HL-60/S4 treated with retinoic acid at 250 ng/mL for 4 days and 3 days (cell line): ENCODE measurements at regions not wholly inside any gene's neighbourhood (a gene's known extent, or its start where the extent isn't known, plus 50 kb on each side); places are given as distances from the start of the nearest gene placed in this dataset.

Experiments
- in situ Hi-C: fragments of 300-500 bp; cut with MboI; formaldehyde crosslinking; loops from 2 replicates; pipeline ENCODE4 v1.7.0; 2022; ENCODE audit warnings: low sequenced_read_pairs

DNA sequence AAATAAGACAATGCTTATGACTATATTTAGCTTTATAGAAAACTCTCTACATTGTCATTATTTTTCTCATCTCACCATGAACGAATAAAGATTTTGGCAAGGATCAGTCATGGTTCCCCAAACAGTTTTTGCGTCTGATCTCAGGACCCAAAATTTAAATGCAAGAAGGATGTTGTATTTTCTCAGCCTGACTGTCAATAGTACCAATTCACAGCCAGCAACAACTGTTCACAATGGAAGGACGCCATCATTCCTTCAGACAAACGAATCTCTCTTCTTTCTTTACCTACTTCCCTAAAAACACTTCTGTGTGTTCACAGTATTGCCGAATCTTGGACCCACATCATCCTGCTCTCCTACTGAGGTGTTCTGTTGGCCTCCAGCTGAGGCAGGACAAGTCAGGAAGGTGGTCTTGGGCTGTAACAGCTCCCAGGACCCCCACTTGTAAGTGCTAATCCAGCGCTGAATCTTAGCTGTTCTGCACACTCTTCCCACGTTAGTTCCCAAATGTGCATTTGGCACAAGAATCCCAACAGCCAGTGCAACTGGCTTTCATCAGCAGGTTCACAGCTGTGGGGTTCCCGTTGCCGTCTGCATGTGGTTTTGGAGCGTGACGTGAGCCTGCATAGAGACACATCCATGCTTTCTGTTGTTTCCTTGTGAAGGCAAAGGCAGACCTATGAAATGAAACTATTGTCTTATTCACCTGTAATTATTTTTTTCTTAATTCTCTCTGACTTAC, 600.0 kb downstream of the QKI start:
- in situ Hi-C loops, result no loop called here

DNA sequence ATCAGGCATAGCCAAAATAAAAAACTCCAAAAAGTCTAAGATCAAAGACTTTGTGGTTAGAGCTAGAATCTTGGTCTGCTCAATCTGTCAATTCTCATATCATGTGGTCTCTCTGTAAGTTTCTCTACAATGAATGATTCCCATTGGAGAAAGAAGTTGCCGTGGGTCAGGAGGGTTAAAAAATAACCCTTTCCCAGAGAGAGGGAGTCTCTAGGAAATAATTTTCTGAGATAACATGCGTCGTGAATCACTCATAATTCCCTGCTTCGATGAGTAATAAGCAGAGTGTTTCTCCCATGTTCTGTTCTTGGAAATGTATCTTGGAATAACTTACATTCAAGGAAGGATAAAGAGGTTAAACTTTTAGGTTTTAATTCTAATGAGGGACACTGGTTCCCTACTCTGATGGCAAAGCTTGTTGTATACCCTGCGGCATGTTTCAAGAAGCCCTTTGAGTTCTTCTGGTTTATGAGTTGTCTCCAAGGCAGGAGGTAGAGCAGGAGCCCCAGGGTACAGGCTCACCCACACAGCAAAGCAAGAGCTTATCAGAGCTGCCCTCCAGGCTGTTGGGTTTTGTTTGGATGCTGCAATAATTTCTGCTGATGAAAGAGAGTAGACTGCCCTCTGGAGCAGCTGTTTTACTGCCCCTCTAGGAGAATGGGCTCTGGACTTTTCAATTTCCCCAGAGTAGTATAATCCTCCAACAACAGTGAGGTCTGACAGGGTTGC, 599.1 kb downstream of the QKI start:
- in situ Hi-C loops, result no loop called here

DNA sequence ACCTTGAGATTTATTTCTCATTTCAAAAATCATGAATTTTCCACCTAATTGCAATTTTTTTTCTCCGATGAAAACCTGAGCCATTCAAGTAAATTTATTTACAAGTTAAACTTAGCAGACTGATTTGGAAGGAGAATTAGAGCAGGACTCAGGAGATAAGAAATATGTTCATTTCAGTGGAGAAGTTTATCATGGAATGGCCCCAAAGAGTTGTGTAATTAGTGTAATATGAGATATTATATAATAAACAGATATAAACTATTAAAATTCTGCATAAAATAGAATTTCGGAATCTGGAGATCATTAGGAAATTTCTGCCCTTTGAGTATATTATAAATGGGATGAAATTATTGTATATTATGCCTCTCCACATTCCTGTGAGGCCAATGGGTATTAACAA, 596.8 kb downstream of the QKI start:
- in situ Hi-C loops, result no loop called here

DNA sequence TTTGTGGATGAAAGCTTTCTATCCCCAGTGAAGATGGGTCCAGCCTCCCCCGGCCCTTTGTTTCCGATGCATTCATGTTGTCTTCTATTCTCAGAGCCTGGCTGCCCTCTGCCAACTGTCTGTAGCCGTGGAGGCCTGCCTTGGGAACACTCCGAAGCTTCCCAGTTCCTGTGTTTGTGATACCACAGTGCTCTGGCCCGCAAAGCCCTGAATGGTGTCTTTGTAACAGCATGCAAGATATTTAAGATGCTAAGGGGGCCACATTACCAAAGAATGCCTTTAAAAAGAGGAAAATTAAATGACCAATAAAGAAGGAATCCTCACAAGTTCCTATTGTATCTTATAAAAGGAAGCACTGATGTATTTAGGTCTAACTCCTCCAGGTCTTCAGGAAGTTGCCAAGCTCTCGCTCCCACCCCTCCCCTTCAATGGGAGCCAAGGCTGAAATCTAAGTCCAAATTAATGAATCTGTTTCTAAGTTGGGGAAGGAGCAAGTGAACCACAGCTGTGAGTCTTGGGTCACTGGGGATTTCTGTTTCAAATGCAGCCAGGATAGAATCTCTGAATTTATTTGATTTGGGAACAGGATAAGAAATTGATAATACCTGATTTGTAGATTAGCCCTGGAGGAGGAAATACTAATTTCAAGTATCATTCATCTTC, 596.1 kb downstream of the QKI start:
- in situ Hi-C loops, result no loop called here

DNA sequence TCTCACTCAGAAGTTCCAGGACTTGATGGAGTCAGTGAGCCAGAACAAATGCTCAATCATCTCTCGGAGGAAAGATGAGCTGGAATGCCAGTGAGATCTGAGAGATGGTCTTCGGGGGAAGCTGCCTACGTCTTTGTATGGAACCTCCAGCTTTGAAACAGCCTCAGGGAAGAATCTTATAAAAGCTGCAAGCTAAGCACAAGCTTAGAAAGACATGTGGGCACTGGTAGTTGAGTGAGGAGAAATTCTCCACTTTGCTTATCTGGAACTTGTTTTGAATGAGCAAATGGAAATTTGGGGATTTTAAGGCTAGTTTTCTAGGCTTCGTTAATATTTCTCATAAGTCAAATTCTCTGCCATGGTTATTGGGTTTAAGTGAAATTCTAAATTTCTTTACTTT, 594.4 kb downstream of the QKI start:
- in situ Hi-C loops, result no loop called here

DNA sequence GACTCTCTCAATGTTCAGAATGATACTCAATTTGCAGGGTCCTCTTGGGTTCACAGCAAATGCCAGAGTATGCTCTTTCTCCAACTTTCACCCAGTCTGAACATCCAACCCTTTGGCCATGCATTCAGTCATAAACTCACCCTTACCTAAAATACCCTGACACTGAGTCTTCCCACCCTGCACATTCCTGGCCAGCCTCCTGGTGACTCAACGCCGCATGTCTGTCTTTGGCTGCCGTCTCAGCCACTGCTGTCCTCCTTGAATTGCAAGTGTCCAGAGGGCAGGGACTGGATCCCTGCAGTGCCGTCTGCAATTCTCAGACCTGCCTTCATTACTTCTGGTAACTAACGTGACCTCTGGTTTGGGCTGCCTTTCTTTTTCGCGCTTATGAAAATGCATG, 593.4 kb downstream of the QKI start:
- in situ Hi-C loops, result no loop called here

DNA sequence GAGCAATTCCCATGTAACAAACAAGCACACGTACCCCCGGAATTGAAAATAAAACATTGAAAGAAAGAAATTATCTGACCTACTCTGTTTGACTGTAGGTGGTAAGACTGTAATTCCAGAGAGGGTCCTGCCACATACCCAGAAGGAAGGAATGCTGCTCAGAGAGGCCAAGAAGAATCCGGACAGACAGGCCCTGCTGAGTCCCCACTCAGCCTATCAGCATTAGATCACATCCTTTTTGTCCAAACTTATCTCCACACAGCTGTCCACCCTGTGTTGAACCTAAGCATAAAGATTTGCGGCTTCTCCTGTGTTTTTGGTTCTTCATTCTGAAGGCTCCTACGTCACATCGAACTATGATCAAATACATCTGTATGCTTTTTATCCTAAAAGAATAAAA, 591.9 kb downstream of the QKI start:
- in situ Hi-C loops, result no loop called here

DNA sequence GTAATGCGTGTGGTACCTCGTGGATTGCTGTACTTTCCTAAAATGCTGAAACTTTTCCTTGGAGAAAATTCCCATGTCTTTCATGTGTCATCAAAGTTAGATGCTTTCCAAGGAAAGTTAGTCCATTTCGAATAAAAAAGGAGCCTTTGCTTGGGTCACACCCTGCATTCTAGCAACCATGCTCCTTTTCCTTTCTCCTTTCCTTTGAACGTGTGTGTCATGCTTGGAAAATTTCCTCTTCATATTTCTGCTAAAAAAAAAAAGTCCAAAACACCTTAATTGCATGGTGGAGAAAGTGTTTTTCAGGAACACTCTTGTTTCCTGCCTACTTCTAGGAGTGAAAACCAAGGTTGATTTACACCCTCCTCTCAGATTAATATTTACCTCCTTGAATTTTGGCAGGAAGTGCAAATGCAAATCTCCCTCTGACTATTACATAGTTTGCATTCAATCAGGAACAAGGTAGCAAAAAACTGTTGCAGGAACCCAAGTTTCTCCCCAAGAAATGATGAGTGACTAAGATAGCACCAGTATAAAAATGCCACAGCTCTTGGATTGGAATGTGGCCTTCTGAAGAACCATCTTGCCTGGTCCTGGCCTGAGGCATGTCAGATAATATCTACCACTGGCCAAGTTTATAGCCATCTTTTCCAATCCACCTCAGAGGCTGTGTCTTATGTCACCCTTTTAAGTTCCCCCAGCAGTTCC, 590.6 kb downstream of the QKI start:
- in situ Hi-C loops, result no loop called here

DNA sequence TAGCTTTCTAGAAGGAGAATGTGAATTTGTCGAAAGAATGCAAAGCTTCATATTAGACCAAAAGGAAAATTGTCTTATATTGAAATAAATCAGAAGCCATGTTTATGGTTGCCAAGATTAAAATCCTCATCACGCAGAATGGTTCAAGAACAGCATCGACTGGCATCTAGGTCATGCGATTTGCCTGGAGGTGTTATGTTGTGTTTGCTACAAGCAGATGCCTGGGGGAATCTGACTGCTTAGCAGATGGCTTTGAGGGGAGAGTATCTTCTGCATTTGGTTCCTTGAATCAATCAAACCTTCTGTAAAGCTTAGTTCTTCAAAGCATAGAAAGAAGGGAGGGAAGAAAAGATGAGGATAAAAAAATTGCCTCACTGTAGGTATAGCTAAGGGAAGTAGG, 585.8 kb downstream of the QKI start:
- in situ Hi-C loops, result no loop called here

DNA sequence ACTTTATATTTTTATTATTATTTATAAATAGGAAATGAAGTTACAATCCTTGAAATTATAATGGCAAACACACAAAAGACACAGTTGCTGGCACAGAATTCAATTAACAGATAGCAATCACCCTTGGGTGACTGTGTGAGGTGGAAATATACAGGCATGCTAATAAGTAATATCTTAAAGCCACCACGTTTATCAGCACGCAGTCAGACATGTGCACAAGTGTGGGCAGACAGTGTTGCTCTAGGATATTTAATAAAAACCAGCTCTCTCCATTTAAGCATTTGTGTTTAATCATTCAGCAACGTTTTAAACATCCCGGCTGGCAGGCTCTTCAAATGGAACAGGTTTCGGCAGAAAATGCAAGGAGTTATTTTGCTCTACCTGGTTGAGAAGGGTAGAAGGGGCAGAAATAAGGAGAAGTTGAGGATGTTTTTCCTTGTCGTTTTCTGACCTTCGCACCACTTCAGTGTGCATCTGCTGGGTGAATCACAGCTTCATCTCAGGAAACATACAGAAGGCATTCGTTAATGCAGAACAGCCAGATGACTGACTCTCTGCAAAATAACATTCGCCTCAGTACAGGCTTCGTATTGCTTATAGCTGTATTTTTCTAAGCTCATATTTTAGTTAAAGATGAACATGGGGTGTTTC, 585.1 kb downstream of the QKI start:
- in situ Hi-C loops, result no loop called here

DNA sequence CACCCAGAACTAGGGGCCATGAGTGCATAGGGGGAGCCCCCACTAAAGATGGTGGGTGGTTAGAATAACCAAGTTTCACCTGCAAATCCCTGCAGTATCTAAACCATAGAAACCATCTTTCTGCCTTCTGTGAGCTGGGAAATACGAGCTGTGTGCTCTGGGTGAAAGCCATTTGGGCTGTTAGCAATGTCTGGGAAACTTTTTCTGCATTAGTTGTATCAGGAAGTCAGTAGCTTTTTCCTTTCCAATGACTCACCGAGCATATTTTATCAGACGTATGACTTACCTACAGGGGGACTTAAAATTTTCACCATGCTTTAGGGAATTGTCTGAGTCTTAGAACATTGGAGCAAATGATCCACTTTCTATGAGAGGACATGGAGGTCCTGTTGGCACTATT, 584.0 kb downstream of the QKI start:
- in situ Hi-C loops, result no loop called here

DNA sequence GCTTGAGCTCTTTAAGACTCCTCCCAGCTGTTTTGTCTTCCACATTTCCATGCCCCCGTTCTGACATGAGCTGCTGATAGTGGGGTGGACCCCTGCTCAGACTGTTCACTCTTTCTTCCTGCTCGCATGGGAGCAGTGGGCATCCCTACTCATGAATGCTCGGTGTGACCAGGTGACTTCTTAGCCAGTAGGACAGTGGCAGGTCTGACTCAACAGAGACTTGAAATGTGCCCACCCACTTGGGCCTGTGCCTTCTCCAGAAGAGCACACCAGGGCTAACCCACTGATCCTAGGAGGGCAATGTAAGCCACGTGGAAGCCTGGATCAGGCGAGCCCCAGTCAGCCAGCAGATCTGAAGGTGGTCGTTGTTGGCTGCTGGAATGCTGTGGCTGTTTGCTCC, 582.0 kb downstream of the QKI start:
- in situ Hi-C loops, result no loop called here

DNA sequence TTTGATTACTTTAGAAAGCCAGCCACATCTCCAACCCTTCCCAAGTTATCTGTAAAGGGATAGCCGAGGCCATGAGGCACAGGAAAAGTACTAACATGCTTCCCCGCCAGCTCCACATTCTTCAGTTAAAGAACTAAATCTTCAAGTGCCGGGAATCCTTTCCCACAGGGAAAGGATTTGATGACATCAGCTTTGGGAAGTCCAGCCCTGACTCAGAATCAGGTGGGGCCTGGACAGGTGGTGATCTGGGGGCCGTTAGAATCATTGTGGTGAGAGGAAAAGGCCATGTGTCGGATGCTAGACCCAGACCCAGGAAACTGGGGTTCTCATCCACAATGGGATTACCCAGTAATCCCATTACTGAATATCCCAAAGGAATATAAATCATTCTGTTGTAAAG, 580.0 kb downstream of the QKI start:
- in situ Hi-C loops, result no loop called here

DNA sequence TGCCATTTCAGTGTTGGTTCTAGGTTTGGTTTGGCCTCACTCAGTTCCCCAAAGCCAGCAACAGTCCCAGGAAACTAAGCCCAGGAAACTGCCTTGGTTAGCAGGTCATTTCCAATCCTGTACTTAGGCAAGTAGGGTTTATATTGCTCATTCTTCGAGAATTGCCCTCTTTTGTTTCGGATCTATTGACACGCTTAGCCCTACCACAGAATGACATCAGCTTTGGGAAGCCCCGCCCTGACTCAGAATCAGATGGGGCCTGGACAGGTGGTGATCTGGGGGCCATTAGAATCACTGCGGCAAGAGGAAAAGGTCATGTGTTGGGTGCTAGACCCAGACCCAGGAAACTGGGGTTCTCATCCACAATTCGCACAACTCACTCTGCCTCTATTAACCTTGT, 578.2 kb downstream of the QKI start:
- in situ Hi-C loops, result no loop called here

DNA sequence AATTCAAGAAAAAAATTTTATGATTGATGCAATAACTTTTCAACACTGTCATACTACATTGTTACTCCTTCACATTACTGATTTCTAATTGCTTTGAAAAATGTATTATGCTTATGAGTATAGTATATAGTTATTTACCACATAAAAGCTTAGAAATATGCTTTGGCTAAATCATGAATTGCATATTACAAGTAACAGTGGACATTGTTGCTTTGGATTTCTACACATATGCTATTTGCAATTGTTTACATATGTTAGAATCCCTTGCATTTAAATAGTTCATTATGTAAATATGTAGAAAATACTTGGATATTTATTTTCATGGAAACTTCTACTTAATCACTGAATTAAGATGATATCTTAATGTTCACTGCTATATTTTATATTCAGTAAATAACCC, 577.5 kb downstream of the QKI start:
- in situ Hi-C loops, result no loop called here

DNA sequence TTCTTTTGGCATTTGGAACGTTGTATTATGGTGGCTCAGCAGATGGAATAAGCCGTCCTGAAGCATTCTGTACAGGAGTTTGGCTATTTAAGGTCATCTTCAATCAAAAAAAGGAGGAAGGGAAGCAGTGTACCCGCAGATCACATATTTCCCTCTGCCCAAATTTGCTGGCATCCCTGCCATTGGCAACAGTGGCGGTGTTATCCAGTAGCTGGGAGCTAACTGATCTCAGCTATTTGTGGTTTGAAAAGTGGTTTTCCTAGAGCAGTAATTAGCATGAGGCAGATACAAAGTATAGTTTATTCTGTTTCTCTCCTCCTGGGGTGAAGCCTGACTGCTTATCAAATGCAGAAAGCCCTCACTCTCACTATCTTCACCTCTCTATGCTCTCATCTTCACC, 576.8 kb downstream of the QKI start:
- in situ Hi-C loops, result no loop called here

DNA sequence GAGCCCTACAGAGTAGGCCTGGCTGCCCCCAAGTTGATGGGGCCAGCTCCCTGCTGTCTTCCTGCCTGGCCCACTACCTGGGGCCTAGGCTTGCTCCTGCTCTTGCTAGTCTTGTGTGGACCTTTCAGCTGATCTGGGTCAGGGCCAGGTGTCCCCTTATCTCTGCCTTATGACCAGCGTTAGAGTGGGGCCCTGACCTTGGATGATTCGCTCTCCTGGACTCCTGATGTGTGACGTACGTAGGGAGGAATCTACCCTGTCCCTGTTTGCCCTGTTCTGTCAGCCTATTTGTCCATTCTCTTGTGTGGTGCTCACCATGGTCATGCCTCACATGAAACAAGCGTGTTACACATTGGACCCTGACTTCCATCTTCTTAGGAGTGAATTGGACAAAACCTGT, 571.8 kb downstream of the QKI start:
- in situ Hi-C loops, result no loop called here

DNA sequence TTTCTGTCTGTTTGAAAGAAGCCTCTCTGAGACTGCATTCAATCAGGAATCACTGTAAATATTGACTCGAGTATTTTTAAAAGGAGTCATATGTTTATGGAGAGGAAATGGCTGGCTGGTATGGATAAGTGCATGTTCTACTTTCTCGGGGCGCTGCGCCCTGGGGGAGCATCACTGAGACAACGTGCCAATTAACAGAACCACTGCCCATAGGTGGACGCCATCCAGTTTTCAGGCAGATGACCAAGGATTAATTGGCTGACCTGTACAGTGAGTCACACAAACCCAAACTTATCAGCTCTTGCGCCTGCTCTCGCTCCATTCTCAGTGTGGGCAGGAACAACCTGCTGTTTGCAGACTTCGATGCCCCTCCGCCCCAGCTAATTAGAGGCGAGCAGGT, 571.2 kb downstream of the QKI start:
- in situ Hi-C loops, result no loop called here

DNA sequence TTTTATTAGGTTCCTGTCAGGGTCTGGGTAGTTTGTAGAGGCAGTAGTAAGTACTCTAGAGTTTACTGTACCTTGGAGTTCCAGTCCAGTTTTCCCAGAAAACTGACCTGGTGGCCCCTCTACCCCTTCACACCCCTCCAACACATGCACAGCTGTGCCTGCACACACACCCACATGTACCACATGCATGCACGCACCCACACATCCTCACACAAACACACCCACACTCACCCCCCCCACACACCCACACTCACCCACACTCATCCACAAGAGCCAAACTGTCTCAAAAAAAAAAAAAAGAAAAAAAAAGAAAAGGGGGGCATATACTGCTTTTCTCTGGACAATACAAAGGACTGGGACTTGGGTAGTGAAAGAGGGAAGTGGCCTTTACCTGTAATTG, 570.5 kb downstream of the QKI start:
- in situ Hi-C loops, result no loop called here

DNA sequence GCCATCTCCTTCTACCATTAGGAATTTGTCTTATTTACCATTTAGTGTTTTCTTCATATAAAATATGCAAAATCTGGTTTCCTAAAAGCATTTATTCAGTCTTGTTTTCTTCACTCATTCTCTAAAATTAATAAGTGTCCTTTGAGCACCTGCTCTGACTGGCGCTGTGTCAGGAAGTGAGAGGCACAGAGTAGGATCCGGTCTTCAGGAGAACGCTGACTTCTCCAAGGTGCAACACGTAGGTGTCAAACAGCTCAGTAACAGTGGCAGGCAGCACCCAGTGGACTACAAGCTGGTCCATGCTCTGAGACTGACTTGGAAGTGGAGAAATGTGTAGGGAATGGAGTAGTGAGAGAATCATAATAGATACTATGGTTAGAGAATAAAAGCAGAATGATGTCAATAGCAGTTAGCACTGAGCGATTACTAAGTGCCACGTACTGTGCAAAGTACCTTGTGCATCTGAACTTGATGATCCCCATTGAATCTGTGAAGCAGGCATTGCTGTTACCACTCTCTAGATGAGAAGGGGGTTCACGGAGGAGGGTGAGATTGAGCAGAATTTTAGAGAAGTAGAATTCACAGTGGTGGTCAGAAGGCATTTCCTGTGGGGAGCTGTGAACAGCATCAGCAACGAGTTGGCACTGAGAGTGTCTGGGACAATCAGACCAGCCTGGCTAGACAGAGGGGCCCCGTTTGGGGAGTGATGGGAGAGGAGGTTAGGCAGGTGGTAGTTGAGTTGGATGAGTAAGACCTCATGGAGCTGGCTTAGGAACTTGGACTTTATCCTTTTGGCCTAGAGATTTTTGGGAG, 569.8 kb downstream of the QKI start:
- in situ Hi-C loops, result no loop called here
